IPS DF 19.7 (cell line): ENCODE measurements at regions not wholly inside any gene's neighbourhood (a gene's known extent, or its start where the extent isn't known, plus 50 kb on each side); places are given as distances from the start of the nearest gene placed in this dataset.
"Not testable (repeated sequence)": the region's sequence is repeated elsewhere in the genome, so short reads cannot be mapped to it uniquely, and the experiment has no call there.

Source experiments
- DNase-seq: peaks from one replicate; pipeline ENCODE4 v3.0.0-alpha.2; 2013; ENCODE audit warnings: low read depth, low spot score

DNA sequence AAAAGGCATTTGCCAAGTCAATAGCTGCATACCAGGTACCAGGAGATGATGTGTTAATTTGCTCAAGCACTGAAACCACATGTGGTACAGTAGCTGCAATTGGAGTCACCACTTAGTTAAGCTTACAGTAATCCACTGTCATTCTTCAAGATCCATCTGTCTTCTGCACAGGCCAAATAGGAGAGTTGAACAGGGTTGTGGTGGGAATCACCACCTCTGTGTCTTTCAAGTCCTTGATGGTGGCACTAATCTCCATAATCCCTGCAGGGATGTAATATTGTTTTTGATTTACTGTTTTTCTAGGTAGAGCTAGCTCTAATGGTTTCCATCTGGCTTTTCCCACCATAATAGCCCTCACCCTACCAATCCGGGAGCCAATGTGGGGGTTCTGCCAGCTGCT is 91.9 kb downstream of the FCRL5 start:
- DNase-seq = no peak

DNA sequence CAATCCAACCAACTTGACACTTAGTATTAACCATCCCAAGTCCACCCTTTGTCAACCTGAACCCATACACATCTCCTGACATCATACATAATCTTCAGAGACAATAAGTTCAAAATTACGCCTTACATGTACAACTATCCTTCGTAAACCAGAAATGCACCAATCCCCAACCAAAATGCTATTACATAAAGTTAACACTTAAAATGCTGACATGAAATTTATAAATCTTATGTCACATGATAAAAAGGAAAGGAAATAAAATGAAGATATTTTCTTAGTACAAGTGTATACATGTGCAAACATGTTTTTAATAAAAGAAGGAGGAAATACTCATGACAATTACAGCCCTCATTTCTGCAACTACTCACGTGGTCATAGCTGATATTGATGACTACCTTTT is 95.0 kb downstream of the FCRL5 start:
- no peak for DNase-seq

GRCh38 chr1:157455318-157455717 is 97.0 kb downstream of the FCRL5 start:
- DNase-seq = no peak

DNA sequence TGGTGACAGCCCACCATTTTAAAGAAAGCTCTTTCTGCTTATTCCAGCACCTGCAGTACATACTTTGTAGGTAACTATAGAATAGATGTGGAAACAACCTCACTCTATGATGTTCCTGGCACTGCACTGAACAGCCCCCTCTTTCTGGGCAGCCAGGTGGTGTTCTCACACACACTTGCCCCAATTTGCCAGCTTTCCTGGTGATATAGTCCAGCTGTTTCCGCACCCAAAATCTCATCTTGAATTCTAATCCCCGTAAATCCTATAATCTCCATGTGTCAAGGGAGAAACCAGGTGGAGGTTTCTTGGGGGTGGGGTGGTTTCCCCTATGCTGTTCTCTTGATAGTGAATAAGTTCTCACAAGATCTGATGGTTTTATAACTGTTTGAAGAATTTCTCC is 102.2 kb downstream of the FCRL5 start:
- no peak for DNase-seq

- no peak for DNase-seq
These were observed 103.7 kb downstream of the FCRL5 start for GRCh38 chr1:157448636-157449035.

DNA sequence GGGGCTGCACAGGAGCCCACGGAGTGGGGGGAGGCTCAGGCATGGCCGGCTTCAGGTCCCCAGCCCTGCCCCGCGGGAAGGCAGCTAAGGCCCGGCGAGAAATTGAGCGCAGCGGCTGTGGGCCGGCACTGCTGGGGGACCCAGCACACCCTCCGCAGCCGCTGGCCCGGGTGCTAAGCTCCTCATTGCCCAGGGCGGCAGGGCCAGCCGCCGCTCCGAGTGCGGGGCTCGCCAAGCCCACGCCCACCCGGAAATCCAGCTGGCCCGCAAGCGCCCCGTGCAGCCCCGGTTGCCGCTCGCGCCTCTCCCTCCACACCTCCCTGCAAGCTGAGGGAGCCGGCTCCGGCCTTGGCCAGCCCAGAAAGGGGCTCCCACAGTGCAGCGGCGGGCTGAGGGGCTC is 106.0 kb downstream of the FCRL5 start:
- DNase-seq = not testable (repeated sequence)

GRCh38 chr1:157445616-157446140 is 106.6 kb downstream of the FCRL5 start:
- DNase-seq = not testable (repeated sequence)

DNA sequence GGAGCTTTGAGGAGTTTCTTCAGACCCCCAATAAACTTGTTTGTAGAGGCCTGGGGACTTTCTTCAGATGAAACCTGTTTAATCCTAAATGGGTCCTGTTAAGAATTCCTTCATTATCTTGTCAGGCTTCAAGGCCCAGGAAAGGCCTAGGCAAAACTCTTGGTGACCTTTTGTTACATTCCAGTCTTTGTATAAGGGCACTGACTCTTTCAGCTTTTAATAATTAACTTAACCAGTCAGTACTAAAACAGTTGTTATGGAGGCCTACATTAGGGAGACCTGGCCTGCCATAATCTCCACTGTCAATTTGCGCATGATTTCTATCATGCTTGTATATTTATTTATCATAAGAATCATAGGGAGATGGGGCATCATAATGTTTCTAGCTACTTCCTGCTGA is 110.2 kb downstream of the FCRL5 start:
- no peak for DNase-seq

- DNase-seq = no peak
These were observed 112.9 kb downstream of the FCRL5 start for GRCh38 chr1:157439302-157439954.

- no peak for DNase-seq
These were observed 113.7 kb downstream of the FCRL5 start for GRCh38 chr1:157438613-157439012.

- no peak for DNase-seq
These were observed 114.2 kb downstream of the FCRL5 start for GRCh38 chr1:157438146-157438545.

DNA sequence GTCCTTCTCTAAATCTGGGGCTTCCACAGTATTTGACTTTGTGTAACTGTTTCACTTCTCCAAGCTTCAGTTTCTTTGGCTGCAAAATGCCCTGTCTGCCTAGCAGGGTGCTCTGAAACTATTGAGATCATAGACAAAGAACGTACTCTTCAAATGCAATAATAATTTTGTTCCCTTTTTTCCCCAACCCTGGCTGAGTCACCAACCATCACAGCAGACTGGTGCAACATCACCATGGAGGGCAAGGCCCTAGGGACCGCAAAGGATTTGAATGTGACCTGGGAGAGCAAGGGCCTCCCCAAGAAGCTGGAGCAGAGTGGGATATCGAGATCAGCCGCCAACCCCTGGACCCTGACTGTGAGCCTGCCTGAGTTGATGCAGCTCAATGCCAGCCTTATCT is 115.0 kb downstream of the FCRL5 start:
- DNase-seq = no peak

GRCh38 chr1:157431751-157432150 is 120.6 kb downstream of the FCRL5 start:
- no peak for DNase-seq

- DNase-seq = no peak
These were observed 122.6 kb downstream of the FCRL5 start for GRCh38 chr1:157429601-157430240.

GRCh38 chr1:157423764-157424163 is 128.6 kb downstream of the FCRL5 start:
- DNase-seq = not testable (repeated sequence)

DNA sequence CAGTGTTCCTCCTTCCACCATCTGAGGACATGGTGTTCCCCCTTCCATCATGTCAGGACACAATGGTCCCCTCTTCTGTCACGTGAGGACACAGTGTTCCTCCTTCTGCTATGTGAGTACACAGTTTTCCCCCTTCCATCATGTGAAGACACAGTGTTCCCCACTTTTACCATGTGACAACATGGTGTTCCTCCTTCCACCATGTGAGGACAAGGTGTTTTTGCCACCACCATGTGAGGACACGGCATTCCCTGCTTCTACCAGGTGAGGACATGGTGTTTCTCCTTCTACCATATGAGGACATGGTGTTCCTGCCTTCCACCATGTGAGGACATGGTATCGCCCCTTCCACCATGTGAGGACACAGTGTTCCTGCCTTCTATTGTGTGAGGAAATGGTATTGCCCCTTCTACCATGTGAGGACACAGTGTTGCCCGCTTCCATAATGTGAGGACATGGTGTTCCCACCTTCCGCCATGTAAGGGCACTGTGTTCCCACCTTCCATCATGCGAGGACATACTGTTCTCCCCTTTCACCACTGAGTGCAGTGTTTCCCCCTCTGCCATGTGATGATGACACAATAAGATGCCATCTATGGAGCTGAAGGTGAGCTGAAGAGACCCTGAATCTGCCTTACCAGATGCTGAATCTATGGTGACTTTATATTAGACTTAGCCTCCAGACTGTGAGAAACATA is 132.3 kb downstream of the FCRL5 start:
- DNase-seq = no peak

- DNase-seq = no peak
These were observed 133.7 kb downstream of the FCRL5 start for GRCh38 chr1:157418659-157419058.

GRCh38 chr1:157418231-157418630 is 134.1 kb downstream of the FCRL5 start:
- DNase-seq = no peak

- no peak for DNase-seq
These were observed 136.7 kb downstream of the FCRL5 start for GRCh38 chr1:157415661-157416060.

GRCh38 chr1:157412308-157412707 is 140.0 kb downstream of the FCRL5 start:
- DNase-seq = no peak

GRCh38 chr1:157411769-157412168 is 140.5 kb downstream of the FCRL5 start:
- DNase-seq = no peak

DNA sequence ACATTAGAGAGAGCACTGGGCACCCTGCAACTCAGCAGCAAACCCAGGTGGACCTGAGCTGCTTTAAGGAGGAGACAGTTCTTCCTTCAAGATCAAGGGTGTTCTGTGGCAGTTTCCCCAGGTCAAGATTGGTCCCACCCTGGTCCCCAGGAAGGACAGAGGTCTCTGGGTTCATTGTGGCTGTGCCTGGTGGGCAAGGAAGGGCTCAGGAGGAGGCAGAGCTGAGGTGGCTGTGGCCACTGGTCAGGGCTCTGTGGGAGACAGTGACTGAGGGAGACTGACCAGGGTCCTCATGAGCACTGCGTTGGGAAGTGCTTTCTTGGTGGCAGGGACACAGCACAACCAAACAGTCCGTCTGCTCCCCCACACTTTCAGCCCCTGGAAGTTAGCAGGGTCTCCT is 141.3 kb downstream of the FCRL5 start:
- DNase-seq = no peak

- no peak for DNase-seq
These were observed 141.9 kb downstream of the FCRL5 start for GRCh38 chr1:157410457-157410856.
